A172 (cell line): ENCODE measurements at regions not wholly inside any gene's neighbourhood (a gene's known extent, or its start where the extent isn't known, plus 50 kb on each side); places are given as distances from the start of the nearest gene placed in this dataset.
A peak's percentile ranks its signal among the peaks of the same experiment; 100 is the strongest.

Experiments
- DNase-seq: peaks from one replicate; pipeline ENCODE4 v3.0.0-alpha.2; 2015; ENCODE audit warnings: low spot score

- DNase-seq: no peak
These were observed 289.9 kb upstream of the FAM241A start for GRCh38 chr4:111855308-111855707.

- DNase-seq: no peak
These were observed 281.2 kb upstream of the FAM241A start for GRCh38 chr4:111864066-111864465.

- no peak for DNase-seq
These were observed 275.9 kb upstream of the FAM241A start for GRCh38 chr4:111869339-111869738.

- DNase-seq: no peak
These were observed 273.5 kb upstream of the FAM241A start for GRCh38 chr4:111871802-111872201.

GRCh38 chr4:111873801-111874200 lies 271.5 kb upstream of the FAM241A start:
- DNase-seq: no peak

GRCh38 chr4:111879539-111879938 lies 265.7 kb upstream of the FAM241A start:
- DNase-seq: no peak

GRCh38 chr4:111880116-111880515 lies 265.1 kb upstream of the FAM241A start:
- DNase-seq: no peak

- DNase-seq: no peak
These were observed 261.7 kb upstream of the FAM241A start for GRCh38 chr4:111883557-111883999.

- DNase-seq: no peak
These were observed 254.8 kb upstream of the FAM241A start for GRCh38 chr4:111890412-111890811.

GRCh38 chr4:111905511-111905910 lies 239.7 kb upstream of the FAM241A start:
- no peak for DNase-seq

- DNase-seq: no peak
These were observed 225.6 kb upstream of the FAM241A start for GRCh38 chr4:111919639-111920038.

GRCh38 chr4:111921714-111922113 lies 223.5 kb upstream of the FAM241A start:
- peak; percentile 12 for DNase-seq

- DNase-seq: peak; percentile 42
These were observed 221.5 kb upstream of the FAM241A start for GRCh38 chr4:111923786-111924185.

- no peak for DNase-seq
These were observed 220.6 kb upstream of the FAM241A start for GRCh38 chr4:111924696-111925095.

GRCh38 chr4:111930659-111931058 lies 214.6 kb upstream of the FAM241A start:
- no peak for DNase-seq

GRCh38 chr4:111933703-111934102 lies 211.6 kb upstream of the FAM241A start:
- no peak for DNase-seq

GRCh38 chr4:111934314-111934713 lies 210.9 kb upstream of the FAM241A start:
- no peak for DNase-seq

- DNase-seq: peak; percentile 53
These were observed 207.9 kb upstream of the FAM241A start for GRCh38 chr4:111937368-111937767.

GRCh38 chr4:111941957-111942356 lies 203.3 kb upstream of the FAM241A start:
- no peak for DNase-seq

- peak; percentile 49 for DNase-seq
These were observed 201.5 kb upstream of the FAM241A start for GRCh38 chr4:111943796-111944203.

- DNase-seq: no peak
These were observed 200.2 kb upstream of the FAM241A start for GRCh38 chr4:111945014-111945413.

GRCh38 chr4:111946800-111947199 lies 198.5 kb upstream of the FAM241A start:
- no peak for DNase-seq

GRCh38 chr4:111952688-111953087 lies 192.6 kb upstream of the FAM241A start:
- no peak for DNase-seq

GRCh38 chr4:111954550-111954949 lies 190.7 kb upstream of the FAM241A start:
- no peak for DNase-seq

- no peak for DNase-seq
These were observed 190.3 kb upstream of the FAM241A start for GRCh38 chr4:111955001-111955400.
